Mesenchymal stem cell (in vitro differentiated cells and primary cell): ENCODE measurements at regions not wholly inside any gene's neighbourhood (a gene's known extent, or its start where the extent isn't known, plus 50 kb on each side); places are given as distances from the start of the nearest gene placed in this dataset.

Experiments
- DNase-seq: peaks from one replicate; pipeline ENCODE4 v3.0.0-alpha.2; 2013
- H2AFZ ChIP-seq: one replicate; pipeline ENCODE4 v1.6.1; 2013; ENCODE audit warnings: low read depth, mild to moderate bottlenecking, control low read depth, inconsistent platforms, low read length, moderate library complexity
- H2AK5ac ChIP-seq: 2 replicates; pipeline ENCODE4 v1.6.1; 2013; ENCODE audit warnings: low read length, moderate library complexity, mild to moderate bottlenecking, inconsistent platforms; ENCODE audit not compliant: severe bottlenecking
- H2BK120ac ChIP-seq: one replicate; pipeline ENCODE4 v1.6.1; 2013; ENCODE audit warnings: low read depth, mild to moderate bottlenecking, inconsistent platforms, low read length, moderate library complexity
- H2BK12ac ChIP-seq, 2 experiments: one replicate each; pipeline ENCODE4 v1.6.1; 2013; ENCODE audit warnings: inconsistent platforms in 2 of 2, low read length in 2 of 2, mild to moderate bottlenecking in 2 of 2, moderate library complexity in 2 of 2, control low read depth in 1 of 2
- H2BK15ac ChIP-seq: one replicate; pipeline ENCODE4 v1.6.1; 2013; ENCODE audit warnings: mild to moderate bottlenecking, low read depth, inconsistent platforms; ENCODE audit not compliant: poor library complexity, severe bottlenecking
- H2BK5ac ChIP-seq: 2 replicates; pipeline ENCODE4 v1.6.1; 2013; ENCODE audit warnings: low read depth, mild to moderate bottlenecking, low read length, control low read depth, inconsistent platforms; ENCODE audit not compliant: poor library complexity, severe bottlenecking
- H3K14ac ChIP-seq, 2 experiments: one replicate each; pipeline ENCODE4 v1.6.1; 2013; ENCODE audit warnings: inconsistent platforms in 2 of 2, low read length in 2 of 2, control low read depth in 1 of 2, mild to moderate bottlenecking in 1 of 2, moderate library complexity in 1 of 2
- H3K18ac ChIP-seq, 2 experiments: one replicate each; pipeline ENCODE4 v1.6.1; 2013; ENCODE audit warnings: inconsistent platforms in 2 of 2, low read length in 2 of 2, control low read depth in 1 of 2, low read depth in 1 of 2, mild to moderate bottlenecking in 1 of 2
- H3K23ac ChIP-seq, 2 experiments: one replicate each; pipeline ENCODE4 v1.6.1; 2013; ENCODE audit warnings: inconsistent platforms in 2 of 2, low read length in 2 of 2, mild to moderate bottlenecking in 2 of 2, moderate library complexity in 2 of 2, control low read depth in 1 of 2
- H3K27ac ChIP-seq: 2 replicates; pipeline ENCODE4 v1.5.1; 2013; ENCODE audit warnings: mild to moderate bottlenecking, moderate library complexity, low read length, control low read depth, inconsistent platforms; ENCODE audit not compliant: poor library complexity, severe bottlenecking
- H3K27me3 ChIP-seq, 2 experiments: 2 replicates each; pipeline versions ENCODE4 v1.6.1 to v1.7.0; 2013; ENCODE audit warnings: low read length in 2 of 2, mild to moderate bottlenecking in 2 of 2, moderate library complexity in 2 of 2, control low read depth in 1 of 2, inconsistent platforms in 1 of 2; ENCODE audit not compliant: control insufficient read depth in 1 of 2, insufficient read depth in 1 of 2
- H3K36me3 ChIP-seq, 2 experiments: 2 replicates each; pipeline versions ENCODE4 v1.6.1 to v1.7.0; 2013; ENCODE audit warnings: low read length in 2 of 2, control low read depth in 1 of 2, inconsistent platforms in 1 of 2, low read depth in 1 of 2, mild to moderate bottlenecking in 1 of 2; ENCODE audit not compliant: insufficient read depth in 2 of 2, control insufficient read depth in 1 of 2
- H3K4ac ChIP-seq, 2 experiments: one replicate each; pipeline ENCODE4 v1.6.1; 2013; ENCODE audit warnings: inconsistent platforms in 2 of 2, low read length in 2 of 2, mild to moderate bottlenecking in 2 of 2, moderate library complexity in 2 of 2, control low read depth in 1 of 2, low read depth in 1 of 2
- H3K4me1 ChIP-seq: 2 replicates; pipeline ENCODE4 v1.6.1; 2013; ENCODE audit warnings: low read depth, low read length, control low read depth; ENCODE audit not compliant: control insufficient read depth, insufficient read depth
- H3K4me2 ChIP-seq: 2 replicates; pipeline ENCODE4 v1.6.1; 2013; ENCODE audit warnings: low read length, mild to moderate bottlenecking, inconsistent platforms; ENCODE audit not compliant: poor library complexity, severe bottlenecking
- H3K4me3 ChIP-seq, 2 experiments: 2 replicates each; pipeline versions ENCODE4 v1.5.1 to v1.7.0; 2013; ENCODE audit warnings: low read length in 2 of 2, mild to moderate bottlenecking in 2 of 2, control low read depth in 1 of 2, low read depth in 1 of 2; ENCODE audit not compliant: insufficient read depth in 1 of 2
- H3K79me1 ChIP-seq: replicated peaks from 2 replicates; pipeline ENCODE4 v1.6.1; 2013; ENCODE audit warnings: mild to moderate bottlenecking, control low read depth, low read length, inconsistent platforms; ENCODE audit not compliant: poor library complexity, severe bottlenecking
- H3K9ac ChIP-seq: 2 replicates; pipeline ENCODE4 v1.7.0; 2013; ENCODE audit warnings: mild to moderate bottlenecking, low read length, moderate library complexity
- H3K9me3 ChIP-seq: 2 replicates; pipeline ENCODE4 v1.7.0; 2013; ENCODE audit warnings: mild to moderate bottlenecking, low read length; ENCODE audit not compliant: control insufficient read depth
- H4K8ac ChIP-seq: one replicate; pipeline ENCODE4 v1.6.1; 2013; ENCODE audit warnings: inconsistent platforms, mild to moderate bottlenecking, low read length, moderate library complexity
- H4K91ac ChIP-seq: one replicate; pipeline ENCODE4 v1.6.1; 2013; ENCODE audit warnings: mild to moderate bottlenecking, low read length, inconsistent platforms
- WGBS: methylation state at CpG from one replicate; pipeline ENCODE4 v1.1.7; 2013; ENCODE audit warnings: mixed read lengths; 5-methylcytosine and 5-hydroxymethylcytosine counted together

- Histone ChIP-seq H2BK15ac (no peak overlapping the region), H2BK120ac (no peak overlapping the region), H3K36me3 (no peaks in the 10 kb centered on the region), H3K27ac (no peak overlapping the region), H3K79me1 (no peaks in the 10 kb centered on the region), H3K4me2 (no peak overlapping the region), H4K91ac (no peak overlapping the region), H4K8ac (no peak overlapping the region), H3K14ac (no peak overlapping the region), H2AFZ (no peak overlapping the region), H3K23ac (no peak overlapping the region), H3K9ac (no peak overlapping the region), H3K4me3 (no peak overlapping the region), H3K4me1 (no peaks in the 10 kb centered on the region), H3K18ac (no peak overlapping the region), H3K27me3 (peaks cover 37 to 47% of the 10 kb centered on the region in 2 experiments), H3K4ac (no peak overlapping the region), H2AK5ac (no peak overlapping the region), H2BK12ac (no peak overlapping the region), H3K9me3 (peaks cover 4% of the 10 kb centered on the region), H2BK5ac (no peak overlapping the region)
- DNase-seq = no peak
- 86% methylated on average over 15 of the region's 15 CpGs for WGBS
Observed at GRCh38 chr17:77644181-77645071, 314.1 kb upstream of the TNRC6C start.

DNA sequence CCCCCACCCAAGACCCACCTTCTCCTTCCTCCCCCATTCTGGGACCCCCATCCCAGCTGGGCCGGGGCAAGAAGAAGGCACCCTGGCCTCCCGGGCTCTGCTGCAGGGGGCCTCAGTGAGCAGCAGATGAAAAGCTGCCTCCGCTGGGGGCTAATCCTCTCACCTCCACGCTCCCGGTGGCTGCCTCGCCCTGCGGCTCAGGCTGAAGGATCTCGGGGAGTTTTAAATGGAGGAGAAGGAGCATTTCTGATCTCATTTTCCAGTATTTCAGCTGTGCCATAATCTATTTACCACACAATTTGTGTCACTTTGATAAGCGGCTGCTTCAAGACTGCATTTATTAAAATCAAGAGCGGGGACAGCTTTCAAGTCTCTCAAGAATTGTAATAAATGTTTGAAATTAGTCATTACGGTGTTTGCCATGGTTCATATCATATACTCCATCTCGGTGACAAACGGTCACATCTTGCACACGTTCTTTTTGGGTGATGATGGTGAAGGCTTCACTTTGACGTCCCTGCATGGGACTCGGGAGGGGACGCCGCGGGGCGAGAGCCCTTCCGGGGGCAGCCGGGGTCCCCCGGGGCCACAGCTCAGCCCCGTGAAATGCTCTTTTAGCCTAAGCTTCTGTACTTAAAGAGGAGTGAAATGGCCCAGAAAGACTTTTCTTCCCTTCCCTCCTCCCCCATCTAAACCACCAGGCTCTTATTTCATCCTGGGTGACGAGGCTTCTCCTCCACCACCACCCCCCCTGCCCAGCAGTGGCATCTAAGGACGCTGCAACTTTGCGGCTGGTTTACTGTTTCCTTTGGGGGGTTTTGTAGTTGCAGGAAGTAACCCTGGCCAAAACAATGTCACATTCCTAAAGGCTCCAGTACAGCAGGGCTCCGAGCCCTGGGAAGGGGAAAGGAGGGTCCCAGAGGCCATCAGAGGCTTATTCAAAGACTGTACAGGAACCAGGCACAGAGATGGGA, 313.1 kb upstream of the TNRC6C start:
- H3K4me2 ChIP-seq = no peak overlapping the region
- no peak overlapping the region for H4K8ac ChIP-seq
- no peaks in the 10 kb centered on the region for H3K4me1 ChIP-seq
- H3K18ac ChIP-seq = no peak overlapping the region
- no peak overlapping the region for H2BK15ac ChIP-seq
- H3K36me3 ChIP-seq = no peaks in the 10 kb centered on the region
- H3K27me3 ChIP-seq = peaks cover 34 to 44% of the 10 kb centered on the region in 2 experiments
- no peak overlapping the region for H2BK5ac ChIP-seq
- no peak overlapping the region for H3K4ac ChIP-seq
- H3K79me1 ChIP-seq = no peaks in the 10 kb centered on the region
- H4K91ac ChIP-seq = no peak overlapping the region
- H2BK12ac ChIP-seq = no peak overlapping the region
- no peak overlapping the region for H2AK5ac ChIP-seq
- H2AFZ ChIP-seq = no peak overlapping the region
- WGBS = 64% methylated on average over 26 of the region's 28 CpGs
- H3K27ac ChIP-seq = no peak overlapping the region
- H3K9ac ChIP-seq = no peak overlapping the region
- H3K9me3 ChIP-seq = peaks cover 10% of the 10 kb centered on the region
- H2BK120ac ChIP-seq = no peak overlapping the region
- H3K23ac ChIP-seq = no peak overlapping the region
- H3K4me3 ChIP-seq = no peak overlapping the region
- H3K14ac ChIP-seq = no peak overlapping the region
- no peak for DNase-seq

GRCh38 chr17:77646046-77646430, 312.5 kb upstream of the TNRC6C start:
- no peak overlapping the region for H2AFZ ChIP-seq
- H3K36me3 ChIP-seq = no peaks in the 10 kb centered on the region
- H3K18ac ChIP-seq = no peak overlapping the region
- H3K4me1 ChIP-seq = no peaks in the 10 kb centered on the region
- H4K8ac ChIP-seq = no peak overlapping the region
- no peak overlapping the region for H3K4me2 ChIP-seq
- WGBS = 78% methylated on average over 10 of the region's 11 CpGs
- no peak for DNase-seq
- no peak overlapping the region for H3K9ac ChIP-seq
- H3K14ac ChIP-seq = no peak overlapping the region
- H3K27ac ChIP-seq = no peak overlapping the region
- peaks cover 27 to 38% of the 10 kb centered on the region in 2 experiments for H3K27me3 ChIP-seq
- no peaks in the 10 kb centered on the region for H3K79me1 ChIP-seq
- H3K23ac ChIP-seq = no peak overlapping the region
- H2BK12ac ChIP-seq = no peak overlapping the region
- H3K4me3 ChIP-seq = no peak overlapping the region
- H2BK120ac ChIP-seq = no peak overlapping the region
- H2BK5ac ChIP-seq = no peak overlapping the region
- peaks cover 14% of the 10 kb centered on the region for H3K9me3 ChIP-seq
- H2BK15ac ChIP-seq = no peak overlapping the region
- H2AK5ac ChIP-seq = no peak overlapping the region
- H3K4ac ChIP-seq = no peak overlapping the region
- no peak overlapping the region for H4K91ac ChIP-seq

GRCh38 chr17:77647531-77647930, 311.0 kb upstream of the TNRC6C start:
- no peak overlapping the region for H2BK120ac ChIP-seq
- no peak overlapping the region for H3K18ac ChIP-seq
- H3K14ac ChIP-seq = no peak overlapping the region
- H3K27ac ChIP-seq = no peak overlapping the region
- no peak overlapping the region for H2BK15ac ChIP-seq
- H2AK5ac ChIP-seq = no peak overlapping the region
- no peak overlapping the region for H3K4ac ChIP-seq
- H2BK12ac ChIP-seq = no peak overlapping the region
- H3K9ac ChIP-seq = no peak overlapping the region
- no peak overlapping the region for H3K4me2 ChIP-seq
- H2BK5ac ChIP-seq = no peak overlapping the region
- H3K79me1 ChIP-seq = no peaks in the 10 kb centered on the region
- H4K8ac ChIP-seq = no peak overlapping the region
- no peak overlapping the region for H4K91ac ChIP-seq
- no peaks in the 10 kb centered on the region for H3K4me1 ChIP-seq
- no peak overlapping the region for H2AFZ ChIP-seq
- no peaks in the 10 kb centered on the region for H3K36me3 ChIP-seq
- H3K27me3 ChIP-seq = peaks cover 21 to 29% of the 10 kb centered on the region in 2 experiments
- no peak for DNase-seq
- no peak overlapping the region for H3K4me3 ChIP-seq
- no peak overlapping the region for H3K23ac ChIP-seq
- WGBS = 71% methylated on average over 9 of the region's 11 CpGs
- peaks cover 17% of the 10 kb centered on the region for H3K9me3 ChIP-seq
